AML-193 (cell line): ENCODE measurements at regions not wholly inside any gene's neighbourhood (a gene's known extent, or its start where the extent isn't known, plus 50 kb on each side); places are given as distances from the start of the nearest gene placed in this dataset.
"Not testable (repeated sequence)": the region's sequence is repeated elsewhere in the genome, so short reads cannot be mapped to it uniquely, and the experiment has no call there.

ENCODE experiments used
- DNase-seq, 2 experiments: peaks; one replicate each; lab custom pipeline; 2025; lab: John Stamatoyannopoulos, UW

DNA sequence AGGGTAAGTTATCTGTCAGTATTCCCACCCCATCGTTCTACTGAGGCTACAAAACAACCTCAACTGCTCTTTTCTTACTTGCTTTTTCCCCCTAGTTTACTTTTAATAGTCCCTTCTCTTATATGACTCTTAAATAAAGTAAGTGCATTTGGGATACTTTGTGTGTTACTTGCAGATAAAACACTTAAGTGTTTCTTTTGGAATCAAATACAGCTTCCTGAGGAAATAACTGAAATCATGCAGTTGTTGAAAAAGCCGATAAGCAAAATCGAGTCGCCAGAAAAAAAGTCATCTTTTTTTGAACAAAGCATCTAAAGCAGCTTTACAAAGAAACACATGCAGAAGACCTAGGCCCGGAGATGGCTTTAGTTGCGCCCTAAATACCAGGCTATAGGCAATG lies 53.5 kb upstream of the EPB41L4A start:
- DNase-seq: no peak

DNA sequence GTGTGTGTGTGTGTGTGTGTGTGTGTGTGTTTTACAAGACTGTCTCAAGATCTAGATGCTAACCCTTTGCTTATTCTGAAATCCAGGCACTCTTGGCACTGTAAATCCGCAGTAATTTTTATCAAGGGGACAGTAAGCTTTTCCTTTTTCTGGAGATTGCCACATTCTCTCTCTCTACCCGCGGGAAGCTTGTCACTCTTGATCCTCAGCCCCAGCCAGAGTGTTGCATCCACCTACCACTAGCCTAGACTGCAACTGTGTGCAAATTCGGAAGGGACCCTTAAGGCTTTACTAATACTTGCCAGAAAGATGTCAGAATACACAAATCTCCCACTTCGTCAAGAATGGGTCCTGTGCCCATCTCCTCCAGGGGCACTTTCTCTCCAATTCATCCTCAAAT lies 54.9 kb upstream of the EPB41L4A start:
- DNase-seq: no peak

DNA sequence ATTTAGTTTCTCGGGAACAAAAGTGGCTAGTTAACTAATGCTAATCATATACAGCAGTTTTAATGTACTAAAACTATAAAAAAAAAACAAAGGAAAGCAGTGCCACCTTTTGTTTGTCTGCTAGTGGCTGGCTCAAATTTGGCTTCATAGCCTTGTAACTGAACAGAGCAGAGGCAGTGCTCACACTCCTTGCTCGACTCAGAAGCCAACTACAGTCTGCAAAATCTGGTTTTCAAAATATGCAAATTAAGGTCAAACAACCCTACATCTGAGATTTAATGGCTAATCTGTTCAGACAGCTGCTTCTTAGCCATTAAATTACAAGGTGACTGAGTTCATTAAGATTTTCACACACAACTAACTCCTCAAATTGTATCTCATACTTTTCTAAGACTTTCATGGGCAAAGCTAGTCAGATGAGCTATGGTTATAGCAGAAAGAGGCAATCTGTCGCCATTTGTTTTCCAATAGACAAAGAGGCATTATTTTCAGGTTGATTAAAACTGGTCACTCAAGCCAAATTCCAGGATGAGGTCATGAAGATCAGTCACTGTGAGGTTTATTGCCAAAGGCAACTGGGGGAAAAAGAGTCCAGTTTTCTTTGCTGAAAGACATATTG lies 56.8 kb upstream of the EPB41L4A start:
- DNase-seq: no peak

DNA sequence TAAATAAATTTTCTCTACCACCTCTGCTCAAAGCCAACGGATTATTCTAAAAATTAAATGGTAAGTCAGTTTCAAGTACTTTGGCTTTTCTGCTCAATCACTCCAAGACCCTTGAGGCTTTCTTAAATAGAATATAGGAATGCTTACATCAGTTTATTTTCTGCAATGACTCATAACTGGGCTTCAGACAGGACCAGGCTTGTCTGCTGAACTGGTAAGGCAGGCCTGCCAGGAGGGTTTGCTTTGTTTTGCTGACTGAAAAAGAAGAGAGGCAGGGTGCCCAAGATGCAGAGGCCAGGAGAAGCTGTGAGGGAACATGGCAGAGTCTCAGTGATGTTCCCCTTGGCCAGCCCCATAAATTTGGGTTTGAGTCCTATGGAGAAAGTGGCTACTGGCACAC lies 60.3 kb upstream of the EPB41L4A start:
- no peak for DNase-seq

GRCh38 chr5:112480501-112480900 lies 61.4 kb upstream of the EPB41L4A start:
- DNase-seq: no peak

DNA sequence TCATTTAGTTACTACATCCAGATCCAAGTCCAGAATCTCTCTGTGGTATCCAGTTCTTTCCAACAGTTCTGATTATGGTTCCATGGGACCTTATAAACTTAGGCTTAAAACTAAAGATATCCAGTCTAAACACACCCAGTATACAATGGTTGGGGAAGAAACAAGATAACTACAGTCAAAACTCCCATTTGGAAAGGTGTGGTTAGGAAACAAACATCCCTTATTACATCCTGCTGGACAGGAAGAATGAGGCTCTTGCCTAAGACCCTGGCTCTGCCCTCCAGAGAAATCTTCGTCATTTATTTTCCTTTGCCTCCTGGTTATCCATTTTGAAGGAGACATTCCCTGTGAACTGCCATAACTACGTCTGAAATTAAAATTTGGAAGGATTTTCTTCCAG lies 64.6 kb upstream of the EPB41L4A start:
- no peak for DNase-seq

- DNase-seq: no peak
Measured at GRCh38 chr5:112485934-112486355, 66.9 kb upstream of the EPB41L4A start.

- DNase-seq: peak in 1 of 2 experiments; percentile 6
Measured at GRCh38 chr5:112491257-112491656, 72.2 kb upstream of the EPB41L4A start.

GRCh38 chr5:112492291-112492690 lies 73.2 kb upstream of the EPB41L4A start:
- peak; percentile 7 to 57 for DNase-seq

DNA sequence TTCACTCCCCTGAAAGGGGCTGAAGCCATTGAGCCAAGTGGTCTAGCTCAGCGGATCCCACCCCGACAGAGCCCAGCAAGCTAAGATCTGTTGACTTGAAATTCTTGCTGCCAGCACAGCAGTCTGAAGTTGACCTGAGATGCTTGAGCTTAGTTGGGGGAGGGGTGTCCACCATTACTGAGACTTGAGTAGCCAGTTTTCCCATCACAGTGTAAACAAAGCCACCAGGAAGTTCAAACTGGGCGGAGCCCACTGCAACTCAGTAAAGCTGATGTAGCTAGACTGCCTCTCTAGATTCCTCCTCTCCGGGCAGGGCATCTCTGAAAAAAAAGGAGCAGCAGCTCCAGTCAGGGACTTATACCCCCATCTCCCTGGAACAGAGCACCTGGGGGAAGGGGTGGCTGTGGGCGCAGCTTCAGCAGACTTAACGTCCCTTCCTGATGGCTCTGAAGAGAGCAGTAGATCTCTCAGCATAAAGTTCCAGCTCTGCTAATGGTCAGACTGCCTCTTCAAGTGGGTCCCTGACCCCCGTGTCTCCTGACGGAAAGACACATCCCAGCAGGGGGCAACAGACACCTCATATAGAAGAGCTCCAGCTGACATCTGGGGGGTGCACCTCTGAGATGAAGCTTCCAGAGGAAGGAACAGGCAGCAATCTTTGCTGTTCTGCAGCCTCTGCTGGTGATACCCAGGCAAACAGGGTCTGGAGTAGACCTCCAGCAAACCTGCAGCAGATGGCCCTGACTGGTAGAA lies 84.8 kb upstream of the EPB41L4A start:
- not testable (repeated sequence) for DNase-seq

- not testable (repeated sequence) for DNase-seq
Measured at GRCh38 chr5:112509097-112509496, 90.0 kb upstream of the EPB41L4A start.

GRCh38 chr5:112511920-112512319 lies 92.8 kb upstream of the EPB41L4A start:
- DNase-seq: no peak

DNA sequence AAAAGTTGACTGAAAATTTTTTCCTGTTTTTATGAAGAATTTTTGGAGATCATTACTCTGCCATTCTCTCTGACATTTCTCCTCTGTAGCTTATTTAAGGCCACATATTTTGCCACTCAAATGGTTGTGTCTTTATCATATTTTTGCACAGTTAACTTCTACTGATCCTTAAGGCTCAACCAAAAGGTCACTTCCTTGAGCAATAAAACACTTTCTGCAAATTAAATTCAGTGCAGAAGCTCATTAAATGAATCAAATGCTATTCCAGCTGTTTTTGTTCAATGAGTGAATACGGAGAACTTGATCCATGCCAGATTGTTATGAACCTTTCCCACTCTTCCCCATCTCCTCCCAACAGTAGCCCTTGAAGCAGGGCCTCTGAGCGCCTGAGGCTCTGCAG lies 93.8 kb upstream of the EPB41L4A start:
- no peak for DNase-seq

DNA sequence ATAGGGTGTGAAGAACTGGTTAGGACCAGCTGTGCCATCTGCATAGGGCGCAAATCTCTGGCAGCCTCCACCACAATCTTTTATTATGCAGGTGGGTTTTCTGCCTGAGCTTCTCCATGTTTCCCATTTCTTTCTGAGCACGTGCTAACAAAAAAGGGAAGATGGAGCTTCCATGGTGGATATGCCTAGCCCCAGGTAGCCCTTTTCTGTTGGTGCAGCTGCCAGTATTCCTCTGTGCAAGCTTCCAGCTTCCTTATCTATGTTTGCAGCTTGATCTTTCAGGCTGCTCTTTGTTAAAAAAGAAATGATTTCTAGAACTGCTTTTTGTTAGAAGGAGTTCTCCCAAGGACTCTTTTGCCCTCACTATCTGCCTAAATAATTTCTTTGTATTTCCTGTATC lies 95.0 kb upstream of the EPB41L4A start:
- DNase-seq: no peak

DNA sequence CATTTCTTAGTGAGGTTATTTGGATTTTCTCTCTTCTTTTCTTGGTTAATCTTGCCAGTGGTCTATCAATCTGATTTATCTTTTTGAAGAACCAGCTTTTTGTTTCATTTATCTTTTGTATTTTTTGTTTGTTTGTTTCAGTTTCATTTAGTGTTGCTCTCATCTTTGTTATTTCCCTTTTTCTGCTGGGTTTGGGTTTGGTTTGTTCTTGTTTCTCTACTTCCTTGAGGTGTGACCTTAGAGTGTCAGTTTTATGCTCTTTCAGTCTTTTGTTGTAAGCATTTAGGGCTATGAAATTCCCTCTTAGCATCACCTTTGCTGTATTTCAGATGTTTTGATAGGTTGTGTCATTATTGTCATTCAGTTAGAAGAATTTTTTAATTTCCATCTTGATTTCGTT lies 101.4 kb upstream of the EPB41L4A start:
- DNase-seq: not testable (repeated sequence)

DNA sequence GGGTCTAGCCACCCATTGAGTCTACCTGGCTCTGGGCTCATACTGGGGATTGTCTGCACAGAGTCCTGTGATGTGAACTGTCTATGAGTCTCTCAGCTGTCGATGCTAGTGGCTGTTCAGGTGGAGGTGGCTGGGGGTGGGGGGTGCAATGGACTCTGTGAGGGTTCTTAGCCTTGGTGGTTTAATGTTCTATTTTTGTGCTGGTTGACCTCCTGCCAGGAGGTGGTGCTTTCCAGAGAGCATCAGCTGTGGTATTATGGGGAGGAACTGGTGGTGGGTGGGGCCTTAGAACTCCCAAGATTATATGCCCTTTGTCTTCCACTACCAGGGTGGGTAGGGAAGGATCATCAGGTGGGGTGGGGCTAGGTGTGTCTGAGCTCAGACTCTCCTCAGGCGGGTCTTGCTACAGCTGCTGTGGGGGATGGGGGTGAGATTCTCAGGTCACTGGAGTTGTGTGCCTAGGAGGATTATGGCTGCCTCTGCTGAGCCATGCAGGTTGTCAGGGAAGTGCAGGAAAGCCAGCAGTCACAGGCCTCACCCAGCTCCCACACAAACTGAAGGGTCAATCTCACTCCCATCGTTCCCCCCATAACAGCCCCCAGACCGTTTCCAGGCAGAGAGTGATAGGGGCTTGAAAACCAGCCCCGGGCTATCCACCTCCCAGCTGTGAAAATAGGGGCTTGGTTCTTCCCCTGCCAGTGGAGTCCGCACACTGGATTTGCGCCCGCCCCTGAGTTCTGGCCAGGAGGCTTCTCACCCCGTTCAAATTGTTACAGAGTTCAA lies 104.0 kb upstream of the EPB41L4A start:
- not testable (repeated sequence) for DNase-seq

- not testable (repeated sequence) for DNase-seq
Measured at GRCh38 chr5:112523674-112524263, 104.7 kb upstream of the EPB41L4A start.

- no peak for DNase-seq
Measured at GRCh38 chr5:112525217-112525616, 106.1 kb upstream of the EPB41L4A start.

- DNase-seq: no peak
Measured at GRCh38 chr5:112528928-112529327, 109.9 kb upstream of the EPB41L4A start.

DNA sequence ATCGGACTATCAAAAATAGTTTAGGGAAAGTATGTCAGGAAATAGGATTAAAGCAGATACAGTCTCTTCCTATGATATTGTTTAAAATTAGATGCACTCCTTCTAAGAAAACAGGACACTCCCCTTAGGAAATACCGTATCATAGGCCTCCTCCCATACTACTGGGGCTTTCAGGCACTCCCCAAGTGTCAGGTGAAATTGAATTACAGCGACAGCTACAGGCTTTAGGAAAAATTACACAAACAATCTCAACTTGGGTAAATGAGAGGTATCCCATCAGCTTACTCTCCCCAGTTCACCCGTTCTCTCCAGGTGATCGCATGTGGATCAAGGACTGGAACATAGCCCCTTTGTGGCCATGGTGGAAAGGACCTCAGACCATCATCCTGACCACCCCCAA lies 110.4 kb upstream of the EPB41L4A start:
- DNase-seq: no peak

DNA sequence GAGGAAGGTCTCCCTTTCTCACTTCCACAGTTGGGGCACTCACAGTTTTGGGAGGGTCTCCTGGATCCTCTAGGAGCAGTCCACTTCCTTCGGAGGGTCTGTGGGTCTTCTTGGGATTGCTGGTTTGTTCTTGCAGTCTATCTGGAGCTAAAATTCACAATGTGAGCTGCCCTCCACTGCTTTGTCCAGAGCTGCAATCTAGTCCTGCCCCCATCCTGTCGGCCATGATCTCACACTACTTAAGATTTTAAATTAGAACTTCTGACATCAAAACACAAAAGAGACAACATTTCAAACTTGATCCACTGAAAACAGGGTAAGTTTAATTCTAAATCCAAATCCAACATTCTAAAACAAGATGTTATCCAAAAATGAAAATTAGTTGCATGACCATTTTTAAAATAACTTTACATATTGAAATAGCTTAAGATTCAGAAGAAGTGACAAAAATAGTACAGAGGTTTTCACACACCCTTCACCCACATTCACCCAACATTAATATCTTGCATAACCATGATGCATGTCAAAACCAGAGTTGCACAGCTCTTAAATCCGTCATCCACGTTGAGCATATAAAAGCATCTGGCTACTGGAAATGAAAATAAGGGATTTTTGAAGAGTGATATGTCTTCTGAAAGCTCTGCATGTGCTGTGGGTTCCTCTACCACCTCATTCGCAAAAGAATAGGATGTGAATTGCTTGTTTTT lies 113.7 kb upstream of the EPB41L4A start:
- no peak for DNase-seq

DNA sequence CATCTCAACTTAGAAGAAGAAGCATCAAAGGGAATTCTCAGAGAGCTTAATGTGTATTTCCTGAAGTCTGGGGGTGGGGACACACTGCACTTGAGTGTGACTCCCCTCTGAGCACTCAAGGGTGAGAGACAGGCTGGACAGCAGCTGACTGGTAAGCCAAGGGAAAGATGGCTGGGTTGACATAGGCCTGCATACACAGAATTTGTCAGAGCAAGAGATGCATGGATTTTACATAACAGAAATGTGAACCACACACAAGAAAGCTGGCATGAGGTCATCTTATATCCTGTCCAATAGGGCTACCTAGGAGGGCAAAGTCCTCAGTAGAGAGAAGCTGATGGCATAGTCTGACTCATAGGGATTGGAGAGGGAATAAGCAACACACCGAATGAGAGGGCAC lies 114.3 kb upstream of the EPB41L4A start:
- DNase-seq: no peak
